Nephron progenitor cell (in vitro differentiated cells): ENCODE measurements at regions not wholly inside any gene's neighbourhood (a gene's known extent, or its start where the extent isn't known, plus 50 kb on each side); places are given as distances from the start of the nearest gene placed in this dataset.

ENCODE experiments used
- DNase-seq: peaks from one replicate; pipeline ENCODE4 v3.0.0; 2021
- H3K27ac Mint-ChIP-seq: 2 replicates; pipeline ENCODE4 v1.8.0; 2021; ENCODE audit warnings: mild to moderate bottlenecking, moderate library complexity, mixed read lengths
- H3K27me3 Mint-ChIP-seq: 2 replicates; pipeline ENCODE4 v1.8.0; 2021; ENCODE audit warnings: mild to moderate bottlenecking, low read depth, mixed read lengths; ENCODE audit not compliant: poor library complexity
- H3K36me3 Mint-ChIP-seq: 2 replicates; pipeline ENCODE4 v1.8.0; 2021; ENCODE audit warnings: low read depth, mixed read lengths
- H3K4me1 Mint-ChIP-seq: 2 replicates; pipeline ENCODE4 v1.8.0; 2021; ENCODE audit warnings: mixed read lengths
- H3K4me3 Mint-ChIP-seq: 2 replicates; pipeline ENCODE4 v1.8.0; 2021; ENCODE audit warnings: mild to moderate bottlenecking, moderate library complexity, mixed read lengths
- H3K9me3 Mint-ChIP-seq: 2 replicates; pipeline ENCODE4 v1.8.0; 2021; ENCODE audit warnings: mild to moderate bottlenecking, moderate library complexity, mixed read lengths
- CTCF ChIP-seq: fragments of 200-600 bp; sonication (generic); IDR thresholded peaks from 2 replicates; pipeline ENCODE4 v1.5.0; 2021; ENCODE audit warnings: antibody characterized with exemption

GRCh38 chr20:53738945-53739798 lies 145.5 kb upstream of the ZNF217 start:
- no peak for DNase-seq
- Mint-ChIP-seq H3K27me3 (no peaks in the 10 kb centered on the region), H3K9me3 (no peaks in the 10 kb centered on the region), H3K4me3 (peak overlapping the region; percentile 84), H3K4me1 (peaks cover 77% of the 10 kb centered on the region), H3K27ac (peak overlapping the region; percentile 99), H3K36me3 (no peaks in the 10 kb centered on the region)
- no peak for TF ChIP-seq CTCF

GRCh38 chr20:53738039-53738944 lies 144.7 kb upstream of the ZNF217 start:
- peaks cover under 1% of the 10 kb centered on the region for H3K9me3 Mint-ChIP-seq
- H3K27me3 Mint-ChIP-seq, result no peaks in the 10 kb centered on the region

GRCh38 chr20:53737396-53738038 lies 143.9 kb upstream of the ZNF217 start:
- peaks cover 83% of the 10 kb centered on the region for H3K4me1 Mint-ChIP-seq
- DNase-seq, result no peak
- peak overlapping the region; percentile 99 for H3K27ac Mint-ChIP-seq
- peaks cover 5% of the 10 kb centered on the region for H3K36me3 Mint-ChIP-seq
- H3K27me3 Mint-ChIP-seq, result no peaks in the 10 kb centered on the region
- no peak for TF ChIP-seq CTCF
- H3K9me3 Mint-ChIP-seq, result peaks cover 5% of the 10 kb centered on the region
- peak overlapping the region; percentile 84 for H3K4me3 Mint-ChIP-seq

More at GRCh38 chr20:53738039-53738944, 144.7 kb upstream of the ZNF217 start:
- peak; percentile 73 for DNase-seq
- Mint-ChIP-seq H3K4me1 (peaks cover 78% of the 10 kb centered on the region), H3K4me3 (peak overlapping the region; percentile 84), H3K27ac (peak overlapping the region; percentile 99), H3K36me3 (peaks cover under 1% of the 10 kb centered on the region)
- no peak for TF ChIP-seq CTCF

- TF ChIP-seq CTCF, result no peak
- Mint-ChIP-seq H3K4me3 (peak overlapping the region; percentile 84), H3K9me3 (peaks cover 5% of the 10 kb centered on the region), H3K27ac (peak overlapping the region; percentile 99), H3K4me1 (peaks cover 83% of the 10 kb centered on the region), H3K27me3 (no peaks in the 10 kb centered on the region), H3K36me3 (peaks cover 5% of the 10 kb centered on the region)
- DNase-seq, result no peak
These were observed 143.2 kb upstream of the ZNF217 start for GRCh38 chr20:53736757-53737395.

GRCh38 chr20:53736122-53736756 lies 142.6 kb upstream of the ZNF217 start:
- peaks cover 81% of the 10 kb centered on the region for H3K4me1 Mint-ChIP-seq
- peaks cover 5% of the 10 kb centered on the region for H3K9me3 Mint-ChIP-seq
- no peaks in the 10 kb centered on the region for H3K27me3 Mint-ChIP-seq
- no peak for DNase-seq
- H3K4me3 Mint-ChIP-seq, result peak overlapping the region; percentile 84
- peaks cover 5% of the 10 kb centered on the region for H3K36me3 Mint-ChIP-seq
- peak overlapping the region; percentile 99 for H3K27ac Mint-ChIP-seq
- no peak for TF ChIP-seq CTCF
